TTC549 (cell line): ENCODE measurements at regions not wholly inside any gene's neighbourhood (a gene's known extent, or its start where the extent isn't known, plus 50 kb on each side); places are given as distances from the start of the nearest gene placed in this dataset.
"Not testable (repeated sequence)": the region's sequence is repeated elsewhere in the genome, so short reads cannot be mapped to it uniquely, and the experiment has no call there.

Experiments used
- FAIRE-seq: peaks from 2 replicates; lab custom pipeline; 2012; peaks lifted over from hg19 to GRCh38; lab: Jason Lieb, UNC

GRCh38 chr12:131341608-131342007, 369.3 kb upstream of the SFSWAP start:
- not testable (repeated sequence) for FAIRE-seq

GRCh38 chr12:131343436-131343835, 367.5 kb upstream of the SFSWAP start:
- not testable (repeated sequence) for FAIRE-seq

- not testable (repeated sequence) for FAIRE-seq
These were observed 366.0 kb upstream of the SFSWAP start for GRCh38 chr12:131344715-131345520.

- FAIRE-seq, result no peak
These were observed 365.1 kb upstream of the SFSWAP start for GRCh38 chr12:131345521-131346436.

- no peak for FAIRE-seq
These were observed 364.1 kb upstream of the SFSWAP start for GRCh38 chr12:131346555-131347344.

- FAIRE-seq, result no peak
These were observed 363.6 kb upstream of the SFSWAP start for GRCh38 chr12:131347345-131347714.

GRCh38 chr12:131347732-131348131, 363.2 kb upstream of the SFSWAP start:
- no peak for FAIRE-seq

GRCh38 chr12:131348231-131348630, 362.7 kb upstream of the SFSWAP start:
- no peak for FAIRE-seq

GRCh38 chr12:131348646-131349045, 362.2 kb upstream of the SFSWAP start:
- no peak for FAIRE-seq

GRCh38 chr12:131349397-131350127, 361.3 kb upstream of the SFSWAP start:
- FAIRE-seq, result no peak

- FAIRE-seq, result no peak
These were observed 360.0 kb upstream of the SFSWAP start for GRCh38 chr12:131350943-131351318.

- FAIRE-seq, result no peak
These were observed 359.4 kb upstream of the SFSWAP start for GRCh38 chr12:131351319-131352028.

- no peak for FAIRE-seq
These were observed 358.5 kb upstream of the SFSWAP start for GRCh38 chr12:131352296-131352900.

- no peak for FAIRE-seq
These were observed 357.5 kb upstream of the SFSWAP start for GRCh38 chr12:131353376-131353775.

GRCh38 chr12:131353826-131354225, 357.1 kb upstream of the SFSWAP start:
- FAIRE-seq, result no peak

- FAIRE-seq, result no peak
These were observed 355.3 kb upstream of the SFSWAP start for GRCh38 chr12:131355361-131356245.

GRCh38 chr12:131356485-131357184, 354.3 kb upstream of the SFSWAP start:
- no peak for FAIRE-seq

GRCh38 chr12:131357185-131357747, 353.6 kb upstream of the SFSWAP start:
- no peak for FAIRE-seq

GRCh38 chr12:131357920-131358319, 353.0 kb upstream of the SFSWAP start:
- no peak for FAIRE-seq
